GM12878 (cell line): ENCODE measurements at regions not wholly inside any gene's neighbourhood (a gene's known extent, or its start where the extent isn't known, plus 50 kb on each side); places are given as distances from the start of the nearest gene placed in this dataset.

Experiments used
- ATAC-seq: fragments of 200-7000 bp; cut with Tn5 transposase; 3 replicates; pipeline ENCODE4 v1.9.1; 2020; ENCODE audit warnings: mild to moderate bottlenecking, moderate library complexity
- BruUV-seq: library from RNA; stranded (reverse); fragments of 400-500 nt; replicated peaks from 2 replicates; lab custom pipeline; 2021; lab: Mats Ljungman, UMichigan
- CTCF ChIA-PET: fragments of 300-600 bp; sonication (Branson Sonifier 250); formaldehyde crosslinking; extraction: SDS; loops from one replicate; lab custom pipeline; 2021; ENCODE audit warnings: inconsistent platforms; lab: Yijun Ruan, JAX
- POLR2A ChIA-PET: fragments of 350-600 bp; formaldehyde crosslinking; extraction: SDS; loops from one replicate; lab custom pipeline; 2021; ENCODE audit warnings: inconsistent platforms; lab: Charles Lee
- RAD21 ChIA-PET: fragments of 300-600 bp; sonication (Branson Sonifier 250); formaldehyde crosslinking; loops from one replicate; lab custom pipeline; 2023; ENCODE audit warnings: antibody characterized with exemption; ENCODE audit not compliant: unreplicated experiment; lab: Charles Lee
- SMC1A ChIA-PET: fragments of 300-600 bp; sonication (Branson Sonifier 250); formaldehyde crosslinking; loops from one replicate; lab custom pipeline; 2023; ENCODE audit not compliant: unreplicated experiment, uncharacterized antibody; lab: Charles Lee
- DNase-seq: peaks from one replicate; pipeline ENCODE4 v3.0.0-alpha.2; 2011; ENCODE audit warnings: low read depth, low spot score
- FAIRE-seq: peaks from 3 replicates; lab custom pipeline; 2011; peaks lifted over from hg19 to GRCh38; lab: Jason Lieb, UNC
- H2AFZ ChIP-seq: 2 replicates; pipeline ENCODE4 v1.6.0; 2011; ENCODE audit warnings: low read depth, low read length, control low read depth; ENCODE audit not compliant: control insufficient read depth
- H3K27ac ChIP-seq: 2 replicates; pipeline ENCODE4 v1.5.1; 2011; ENCODE audit warnings: control low read depth; ENCODE audit not compliant: control insufficient read depth, insufficient read depth
- H3K27me3 ChIP-seq, 2 experiments: replicated peaks in 1 of 2; 2 replicates each; pipeline versions ENCODE4 v1.6.0 to v1.6.1; 2011; ENCODE audit warnings: low read length in 1 of 2; ENCODE audit not compliant: control insufficient read depth in 2 of 2, insufficient read depth in 2 of 2
- H3K36me3 ChIP-seq, 2 experiments: 2 replicates each; pipeline ENCODE4 v1.5.1; 2011; ENCODE audit warnings: low read length in 1 of 2; ENCODE audit not compliant: control insufficient read depth in 2 of 2, insufficient read depth in 2 of 2
- H3K4me1 ChIP-seq: 2 replicates; pipeline ENCODE4 v1.6.1; 2011; ENCODE audit warnings: mild to moderate bottlenecking, low read length, moderate library complexity, mixed read lengths; ENCODE audit not compliant: control insufficient read depth, insufficient read depth
- H3K4me2 ChIP-seq: 2 replicates; pipeline ENCODE4 v1.6.0; 2011; ENCODE audit warnings: control low read depth; ENCODE audit not compliant: control insufficient read depth, insufficient read depth
- H3K4me3 ChIP-seq: fragments of 200-600 bp; sonication (generic); 2 replicates; pipeline ENCODE4 v1.5.1; 2016
- H3K79me2 ChIP-seq: 2 replicates; pipeline ENCODE4 v1.6.0; 2011; ENCODE audit warnings: low read length; ENCODE audit not compliant: control insufficient read depth, insufficient read depth
- H3K9ac ChIP-seq: 2 replicates; pipeline ENCODE4 v1.8.0; 2011; ENCODE audit warnings: low read length, control low read depth, mixed read lengths; ENCODE audit not compliant: control insufficient read depth, insufficient read depth
- H3K9me3 ChIP-seq: replicated peaks from 3 replicates; pipeline ENCODE4 v1.5.1; 2011; ENCODE audit warnings: mild to moderate bottlenecking, low read length; ENCODE audit not compliant: control insufficient read depth, insufficient read depth
- H4K20me1 ChIP-seq: 2 replicates; pipeline ENCODE4 v1.6.0; 2011; ENCODE audit not compliant: control insufficient read depth, insufficient read depth
- BHLHE40 ChIP-seq, 2 experiments: fragments of 450-650 bp in 1 of 2; IDR thresholded peaks; 2 replicates each; pipeline ENCODE4 v1.6.1; 2011 to 2017; ENCODE audit warnings: low read depth in 2 of 2, borderline replicate concordance in 1 of 2, improper control_type of control experiment in 1 of 2, low read length in 1 of 2, mild to moderate bottlenecking in 1 of 2
- JUND ChIP-seq: IDR thresholded peaks from 2 replicates; pipeline ENCODE4 v1.6.1; 2012; ENCODE audit warnings: low read depth, mild to moderate bottlenecking, low read length, improper control_type of control experiment, moderate library complexity
- POLR2A ChIP-seq: IDR thresholded peaks from 2 replicates; pipeline ENCODE4 v1.6.1; 2011; ENCODE audit warnings: low read depth, mild to moderate bottlenecking, low read length
- SP1 ChIP-seq: IDR thresholded peaks from one replicate; pipeline ENCODE4 v1.6.1; 2011; ENCODE audit warnings: low read depth, low read length
- ZNF24 ChIP-seq: fragments of 450-650 bp; IDR thresholded peaks from 2 replicates; pipeline ENCODE4 v1.6.1; 2017; ENCODE audit warnings: antibody characterized with exemption, mild to moderate bottlenecking
- WGBS: methylation state at CpG from one replicate; pipeline ENCODE4 v1.1.6; 2016; ENCODE audit warnings: low lambda C conversion rate; ENCODE audit not compliant: insufficient replicate concordance, insufficient coverage; ENCODE audit errors: missing lambda C conversion rate; 5-methylcytosine and 5-hydroxymethylcytosine counted together
- in situ Hi-C: fragments of 300-500 bp; cut with MboI; formaldehyde crosslinking; loops from 9 replicates; pipeline ENCODE4 v1.14.3; 2018; ENCODE audit warnings: mixed read lengths
- intact Hi-C: fragments of 100-400 bp; cut with micrococcal nuclease; formaldehyde crosslinking; loops from one replicate; pipeline ENCODE4 v1.14.2; 2022; ENCODE audit not compliant: unreplicated experiment
- TF ChIP-seq, protein P1 (sequence below): fragments of 450-650 bp; formaldehyde crosslinking; IDR thresholded peaks from 2 replicates; pipeline ENCODE4 v1.4.0; 2020; ENCODE audit warnings: mild to moderate bottlenecking, moderate library complexity
- TF ChIP-seq, protein P2 (sequence below): fragments of 450-650 bp; conservative IDR thresholded peaks from 2 replicates; pipeline ENCODE4 v1.6.1; 2017; ENCODE audit warnings: mild to moderate bottlenecking, moderate library complexity
- TF ChIP-seq, protein P3 (sequence below): IDR thresholded peaks from 2 replicates; pipeline ENCODE4 v1.6.1; 2012; ENCODE audit warnings: low read depth, low read length, improper control_type of control experiment
- TF ChIP-seq, protein P4 (sequence below): fragments of 450-650 bp; IDR thresholded peaks from 2 replicates; pipeline ENCODE4 v1.6.1; 2017; ENCODE audit warnings: mild to moderate bottlenecking

DNA sequence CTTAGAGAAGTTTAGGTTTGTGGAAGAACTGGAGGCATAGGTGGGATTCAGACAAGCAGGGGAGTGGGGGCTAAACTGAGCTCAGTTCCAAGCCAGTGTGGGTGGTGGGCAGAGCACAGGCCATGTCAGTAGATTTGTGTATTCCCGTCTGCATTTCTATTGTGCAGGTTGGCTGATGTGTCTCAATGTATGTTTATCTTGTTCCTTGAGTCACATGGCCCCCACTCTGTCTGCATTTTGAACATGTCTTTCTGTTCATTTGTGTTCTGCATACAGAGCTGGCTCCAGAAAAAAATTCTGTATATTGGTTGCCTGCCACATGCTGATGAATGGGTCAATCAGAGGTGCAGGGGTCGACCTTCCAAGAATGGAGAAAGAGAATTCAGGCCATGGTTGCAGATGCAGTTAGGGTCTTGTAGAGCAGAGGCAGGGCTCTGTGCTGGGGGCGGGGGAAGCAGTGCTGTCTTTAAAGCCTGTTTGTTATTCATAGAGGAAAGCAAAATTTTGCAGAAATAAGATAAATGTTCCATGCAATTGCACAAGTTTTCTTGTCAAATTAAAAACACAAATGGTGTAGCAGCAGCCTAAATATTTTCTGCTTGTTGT is 166.7 kb downstream of the CDH26 start:
- ChIA-PET RAD21 (no interaction called here), SMC1A (interaction anchor here (0.6 kb wide), 1 partner anchor 438 kb away, joined by 3 read pairs; no protein-coding TSS in a partner anchor), POLR2A (no interaction called here), CTCF (no interaction called here)
- Histone ChIP-seq H3K4me3 (no peak overlapping the region), H3K27me3 (no peaks in the 10 kb centered on the region), H3K79me2 (no peaks in the 10 kb centered on the region), H3K36me3 (no peaks in the 10 kb centered on the region), H3K4me2 (no peak overlapping the region), H2AFZ (no peak overlapping the region), H3K9me3 (no peaks in the 10 kb centered on the region), H3K9ac (no peak overlapping the region), H3K27ac (no peak overlapping the region), H3K4me1 (no peaks in the 10 kb centered on the region), H4K20me1 (no peaks in the 10 kb centered on the region)
- 0% methylated on average over 3 of the region's 3 CpGs for whole genome bisulfite sequencing
- in situ Hi-C loops (no loop called here), intact Hi-C loops (no loop called here)
- ATAC-seq (no peak), FAIRE-seq (no peak), DNase-seq (no peak)
- BruUV-seq: no TSS peak
- TF ChIP-seq, protein P1, sequence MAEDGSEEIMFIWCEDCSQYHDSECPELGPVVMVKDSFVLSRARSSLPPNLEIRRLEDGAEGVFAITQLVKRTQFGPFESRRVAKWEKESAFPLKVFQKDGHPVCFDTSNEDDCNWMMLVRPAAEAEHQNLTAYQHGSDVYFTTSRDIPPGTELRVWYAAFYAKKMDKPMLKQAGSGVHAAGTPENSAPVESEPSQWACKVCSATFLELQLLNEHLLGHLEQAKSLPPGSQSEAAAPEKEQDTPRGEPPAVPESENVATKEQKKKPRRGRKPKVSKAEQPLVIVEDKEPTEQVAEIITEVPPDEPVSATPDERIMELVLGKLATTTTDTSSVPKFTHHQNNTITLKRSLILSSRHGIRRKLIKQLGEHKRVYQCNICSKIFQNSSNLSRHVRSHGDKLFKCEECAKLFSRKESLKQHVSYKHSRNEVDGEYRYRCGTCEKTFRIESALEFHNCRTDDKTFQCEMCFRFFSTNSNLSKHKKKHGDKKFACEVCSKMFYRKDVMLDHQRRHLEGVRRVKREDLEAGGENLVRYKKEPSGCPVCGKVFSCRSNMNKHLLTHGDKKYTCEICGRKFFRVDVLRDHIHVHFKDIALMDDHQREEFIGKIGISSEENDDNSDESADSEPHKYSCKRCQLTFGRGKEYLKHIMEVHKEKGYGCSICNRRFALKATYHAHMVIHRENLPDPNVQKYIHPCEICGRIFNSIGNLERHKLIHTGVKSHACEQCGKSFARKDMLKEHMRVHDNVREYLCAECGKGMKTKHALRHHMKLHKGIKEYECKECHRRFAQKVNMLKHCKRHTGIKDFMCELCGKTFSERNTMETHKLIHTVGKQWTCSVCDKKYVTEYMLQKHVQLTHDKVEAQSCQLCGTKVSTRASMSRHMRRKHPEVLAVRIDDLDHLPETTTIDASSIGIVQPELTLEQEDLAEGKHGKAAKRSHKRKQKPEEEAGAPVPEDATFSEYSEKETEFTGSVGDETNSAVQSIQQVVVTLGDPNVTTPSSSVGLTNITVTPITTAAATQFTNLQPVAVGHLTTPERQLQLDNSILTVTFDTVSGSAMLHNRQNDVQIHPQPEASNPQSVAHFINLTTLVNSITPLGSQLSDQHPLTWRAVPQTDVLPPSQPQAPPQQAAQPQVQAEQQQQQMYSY: no peak
- no peak for TF ChIP-seq JUND
- TF ChIP-seq BHLHE40 (IDR thresholded peaks at IDR 0.05; ENCODE audit: borderline replicate concordance in 1 of 2, low read depth in 2 of 2, low read length in 1 of 2): no peak
- TF ChIP-seq, protein P2, sequence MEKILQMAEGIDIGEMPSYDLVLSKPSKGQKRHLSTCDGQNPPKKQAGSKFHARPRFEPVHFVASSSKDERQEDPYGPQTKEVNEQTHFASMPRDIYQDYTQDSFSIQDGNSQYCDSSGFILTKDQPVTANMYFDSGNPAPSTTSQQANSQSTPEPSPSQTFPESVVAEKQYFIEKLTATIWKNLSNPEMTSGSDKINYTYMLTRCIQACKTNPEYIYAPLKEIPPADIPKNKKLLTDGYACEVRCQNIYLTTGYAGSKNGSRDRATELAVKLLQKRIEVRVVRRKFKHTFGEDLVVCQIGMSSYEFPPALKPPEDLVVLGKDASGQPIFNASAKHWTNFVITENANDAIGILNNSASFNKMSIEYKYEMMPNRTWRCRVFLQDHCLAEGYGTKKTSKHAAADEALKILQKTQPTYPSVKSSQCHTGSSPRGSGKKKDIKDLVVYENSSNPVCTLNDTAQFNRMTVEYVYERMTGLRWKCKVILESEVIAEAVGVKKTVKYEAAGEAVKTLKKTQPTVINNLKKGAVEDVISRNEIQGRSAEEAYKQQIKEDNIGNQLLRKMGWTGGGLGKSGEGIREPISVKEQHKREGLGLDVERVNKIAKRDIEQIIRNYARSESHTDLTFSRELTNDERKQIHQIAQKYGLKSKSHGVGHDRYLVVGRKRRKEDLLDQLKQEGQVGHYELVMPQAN: no peak
- TF ChIP-seq, protein P3, sequence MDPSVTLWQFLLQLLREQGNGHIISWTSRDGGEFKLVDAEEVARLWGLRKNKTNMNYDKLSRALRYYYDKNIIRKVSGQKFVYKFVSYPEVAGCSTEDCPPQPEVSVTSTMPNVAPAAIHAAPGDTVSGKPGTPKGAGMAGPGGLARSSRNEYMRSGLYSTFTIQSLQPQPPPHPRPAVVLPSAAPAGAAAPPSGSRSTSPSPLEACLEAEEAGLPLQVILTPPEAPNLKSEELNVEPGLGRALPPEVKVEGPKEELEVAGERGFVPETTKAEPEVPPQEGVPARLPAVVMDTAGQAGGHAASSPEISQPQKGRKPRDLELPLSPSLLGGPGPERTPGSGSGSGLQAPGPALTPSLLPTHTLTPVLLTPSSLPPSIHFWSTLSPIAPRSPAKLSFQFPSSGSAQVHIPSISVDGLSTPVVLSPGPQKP: no peak
- TF ChIP-seq, protein P4, sequence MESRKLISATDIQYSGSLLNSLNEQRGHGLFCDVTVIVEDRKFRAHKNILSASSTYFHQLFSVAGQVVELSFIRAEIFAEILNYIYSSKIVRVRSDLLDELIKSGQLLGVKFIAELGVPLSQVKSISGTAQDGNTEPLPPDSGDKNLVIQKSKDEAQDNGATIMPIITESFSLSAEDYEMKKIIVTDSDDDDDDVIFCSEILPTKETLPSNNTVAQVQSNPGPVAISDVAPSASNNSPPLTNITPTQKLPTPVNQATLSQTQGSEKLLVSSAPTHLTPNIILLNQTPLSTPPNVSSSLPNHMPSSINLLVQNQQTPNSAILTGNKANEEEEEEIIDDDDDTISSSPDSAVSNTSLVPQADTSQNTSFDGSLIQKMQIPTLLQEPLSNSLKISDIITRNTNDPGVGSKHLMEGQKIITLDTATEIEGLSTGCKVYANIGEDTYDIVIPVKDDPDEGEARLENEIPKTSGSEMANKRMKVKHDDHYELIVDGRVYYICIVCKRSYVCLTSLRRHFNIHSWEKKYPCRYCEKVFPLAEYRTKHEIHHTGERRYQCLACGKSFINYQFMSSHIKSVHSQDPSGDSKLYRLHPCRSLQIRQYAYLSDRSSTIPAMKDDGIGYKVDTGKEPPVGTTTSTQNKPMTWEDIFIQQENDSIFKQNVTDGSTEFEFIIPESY: no peak
- no peak for TF ChIP-seq SP1
- TF ChIP-seq ZNF24: no peak
- no peak for TF ChIP-seq POLR2A
